ENCODE measurements at regions not wholly inside any gene's neighbourhood (a gene's known extent, or its start where the extent isn't known, plus 50 kb on each side); places are given as distances from the start of the nearest gene placed in this dataset.

- TF ChIP-seq POLR2A (IDR thresholded peaks at IDR 0.05; ENCODE audit: low read length): no peak
- TF ChIP-seq CTCF (IDR thresholded peaks at IDR 0.05): no peak
- no peak for TF ChIP-seq EHF (CRISPR knock-in tag; IDR thresholded peaks at IDR 0.05)
- TF ChIP-seq EP300 (IDR thresholded peaks at IDR 0.05): no peak
- no peak for TF ChIP-seq E2F6 (IDR thresholded peaks at IDR 0.05; ENCODE audit: borderline replicate concordance, low read depth)
- no peak for TF ChIP-seq NR3C1 (IDR thresholded peaks at IDR 0.05)
- no peak for TF ChIP-seq HMGXB4 (CRISPR knock-in tag; IDR thresholded peaks at IDR 0.05; ENCODE audit: borderline replicate concordance)
These were observed 109.6 kb downstream of the FGF18 start for GRCh38 chr5:171528865-171529614.
